K562 (cell line): ENCODE measurements at regions not wholly inside any gene's neighbourhood (a gene's known extent, or its start where the extent isn't known, plus 50 kb on each side); places are given as distances from the start of the nearest gene placed in this dataset.

Experiments
- ATAC-seq: fragments of 200-7000 bp; cut with Tn5 transposase; 3 replicates; pipeline ENCODE4 v1.9.1; 2020; ENCODE audit warnings: moderate library complexity
- BruUV-seq: library from RNA; stranded (reverse); fragments of 400-500 nt; replicated peaks from 2 replicates; lab custom pipeline; 2021; lab: Mats Ljungman, UMichigan
- CTCF ChIA-PET: fragments of 300-600 bp; formaldehyde crosslinking; extraction: SDS; loops from one replicate; lab custom pipeline; 2021; ENCODE audit warnings: low intra/inter-chr PET ratio; lab: Yijun Ruan, JAX
- POLR2A ChIA-PET: fragments of 300-600, 350-650 bp; sonication (Branson Sonifier 250); formaldehyde crosslinking; extraction: SDS; loops from one replicate; lab custom pipeline; 2021; ENCODE audit warnings: antibody characterized with exemption, inconsistent platforms; lab: Yijun Ruan, JAX
- DNase-seq, 4 experiments: peaks; one replicate each; pipeline versions ENCODE4 v3.0.0 to v3.0.0-alpha.2; 2011 to 2018; ENCODE audit warnings: low spot score in 3 of 4, mixed read lengths in 3 of 4; ENCODE audit errors: extremely low read depth in 1 of 4
- FAIRE-seq: peaks from 2 replicates; lab custom pipeline; 2011; peaks lifted over from hg19 to GRCh38; lab: Jason Lieb, UNC
- H2AFZ ChIP-seq: 2 replicates; pipeline ENCODE4 v1.6.0; 2011; ENCODE audit warnings: low read depth, low read length, control low read depth, inconsistent platforms
- H3K27ac ChIP-seq: fragments of 200-600 bp; 3 replicates; pipeline ENCODE4 v1.8.0; 2011; ENCODE audit warnings: low read depth, mild to moderate bottlenecking, control low read depth, inconsistent platforms, low read length, moderate library complexity, mixed read lengths; ENCODE audit errors: extremely low read depth
- H3K27me3 ChIP-seq, 2 experiments: fragments of 300-600 bp in 1 of 2; 2 replicates in 1 of 2; 3 replicates in 1 of 2; pipeline versions ENCODE4 v1.6.0 to v1.8.0; 2011; ENCODE audit warnings: inconsistent platforms in 2 of 2, low read length in 2 of 2, mild to moderate bottlenecking in 1 of 2, mixed read lengths in 1 of 2, moderate library complexity in 1 of 2; ENCODE audit not compliant: control insufficient read depth in 2 of 2, insufficient read depth in 2 of 2
- H3K36me3 ChIP-seq: fragments of 300-600 bp; 3 replicates; pipeline ENCODE4 v1.8.0; 2011; ENCODE audit warnings: mild to moderate bottlenecking, low read length, inconsistent platforms; ENCODE audit not compliant: control insufficient read depth, insufficient read depth
- H3K4me1 ChIP-seq, 2 experiments: fragments of 200-600 bp in 1 of 2; replicated peaks in 1 of 2; 2 replicates in 1 of 2; 3 replicates in 1 of 2; pipeline versions ENCODE4 v1.5.1 to v1.8.0; 2011; ENCODE audit warnings: inconsistent platforms in 2 of 2, low read length in 2 of 2, mild to moderate bottlenecking in 1 of 2, mixed read lengths in 1 of 2, moderate library complexity in 1 of 2; ENCODE audit not compliant: control insufficient read depth in 2 of 2, insufficient read depth in 2 of 2
- H3K4me2 ChIP-seq: 2 replicates; pipeline ENCODE4 v1.6.1; 2011; ENCODE audit warnings: low read length, control low read depth, inconsistent platforms, mixed read lengths; ENCODE audit not compliant: insufficient read depth
- H3K4me3 ChIP-seq: fragments of 200-600 bp; sonication (generic), shearing (Covaris generic); 2 replicates; pipeline ENCODE4 v1.5.1; 2016; ENCODE audit warnings: control low read depth, inconsistent platforms
- H3K79me2 ChIP-seq: fragments of 200-600 bp; 3 replicates; pipeline ENCODE4 v1.8.0; 2011; ENCODE audit warnings: low read length, inconsistent platforms; ENCODE audit not compliant: control insufficient read depth, insufficient read depth
- H3K9ac ChIP-seq, 2 experiments: 2 replicates each; pipeline versions ENCODE4 v1.6.0 to v1.6.1; 2011; ENCODE audit warnings: low read depth in 2 of 2, low read length in 2 of 2, control low read depth in 1 of 2, inconsistent platforms in 1 of 2, mild to moderate bottlenecking in 1 of 2, mixed read lengths in 1 of 2; ENCODE audit not compliant: insufficient read depth in 1 of 2
- H3K9me1 ChIP-seq: one replicate; pipeline ENCODE4 v1.6.0; 2011; ENCODE audit warnings: inconsistent platforms, mild to moderate bottlenecking, low read length, moderate library complexity; ENCODE audit not compliant: control insufficient read depth, insufficient read depth
- H3K9me3 ChIP-seq: replicated peaks from 2 replicates; pipeline ENCODE4 v1.5.1; 2011; ENCODE audit warnings: low read depth, low read length, inconsistent platforms; ENCODE audit not compliant: control insufficient read depth, insufficient read depth
- H4K20me1 ChIP-seq: replicated peaks from 2 replicates; pipeline ENCODE4 v1.6.1; 2011; ENCODE audit warnings: low read length, inconsistent platforms, mixed read lengths; ENCODE audit not compliant: control insufficient read depth, insufficient read depth
- EP300 ChIP-seq: IDR thresholded peaks from 2 replicates; pipeline ENCODE4 v1.6.1; 2012; ENCODE audit warnings: low read length, improper control_type of control experiment
- GATAD2B ChIP-seq: fragments of 450-650 bp; IDR thresholded peaks from 2 replicates; pipeline ENCODE4 v1.6.1; 2017; ENCODE audit warnings: mild to moderate bottlenecking, borderline replicate concordance
- KDM2B ChIP-seq: fragments of 250-450 bp; sonication (Bioruptor Pico); IDR thresholded peaks from 2 replicates; pipeline ENCODE4 v1.8.0; 2021; ENCODE audit warnings: mild to moderate bottlenecking, moderate library complexity
- MCM3 ChIP-seq: fragments of 450-650 bp; IDR thresholded peaks from 2 replicates; pipeline ENCODE4 v1.6.1; 2016
- NBN ChIP-seq: fragments of 450-650 bp; IDR thresholded peaks from 2 replicates; pipeline ENCODE4 v1.6.1; 2016; ENCODE audit warnings: low read depth, mild to moderate bottlenecking
- POLR2A ChIP-seq: fragments of 450-650 bp; conservative IDR thresholded peaks from 2 replicates; pipeline ENCODE4 v1.6.1; 2016
- SOX6 ChIP-seq: fragments of 450-650 bp; IDR thresholded peaks from 2 replicates; pipeline ENCODE4 v1.6.1; 2014; ENCODE audit warnings: mild to moderate bottlenecking
- SRSF1 ChIP-seq: fragments of 200-400 bp; formaldehyde crosslinking; IDR thresholded peaks from 2 replicates; pipeline ENCODE4 v1.6.1; 2017; ENCODE audit warnings: mild to moderate bottlenecking, low read depth, low read length, moderate library complexity
- TCFL5 ChIP-seq: fragments of 250-450 bp; sonication (Bioruptor Pico); conservative IDR thresholded peaks from 2 replicates; pipeline ENCODE4 v1.6.1; 2021; ENCODE audit warnings: mild to moderate bottlenecking, moderate library complexity, matching md5 sums
- ZBED1 ChIP-seq: IDR thresholded peaks from 2 replicates; pipeline ENCODE4 v1.6.1; 2014
- ZNF76 ChIP-seq: fragments of 250-450 bp; sonication (Bioruptor Pico); IDR thresholded peaks from 2 replicates; pipeline ENCODE4 v1.4.0; 2020; ENCODE audit warnings: mild to moderate bottlenecking, moderate library complexity, borderline replicate concordance
- ZSCAN32 ChIP-seq: fragments of 450-650 bp; formaldehyde crosslinking; IDR thresholded peaks from 2 replicates; pipeline ENCODE4 v1.4.0; 2020; ENCODE audit warnings: mild to moderate bottlenecking, moderate library complexity
- WGBS: fragments of 100-300 bp; shearing (Covaris generic); methylation state at CpG from one replicate; pipeline ENCODE4 v1.1.6; 2016; ENCODE audit warnings: low coverage, mixed read lengths; ENCODE audit not compliant: insufficient coverage; ENCODE audit errors: missing lambda C conversion rate; 5-methylcytosine and 5-hydroxymethylcytosine counted together
- in situ Hi-C: fragments of 300-500 bp; cut with MboI; formaldehyde crosslinking; loops from 4 replicates; pipeline ENCODE4 v1.15.0; 2018; ENCODE audit warnings: inconsistent platforms, mixed read lengths
- intact Hi-C: fragments of 100-400 bp; cut with micrococcal nuclease; formaldehyde crosslinking; loops from 2 replicates; pipeline ENCODE4 v1.14.2; 2022
- TF ChIP-seq, protein P1 (sequence below): fragments of 450-650 bp; IDR thresholded peaks from 2 replicates; pipeline ENCODE4 v1.6.1; 2016; ENCODE audit warnings: low read depth, mild to moderate bottlenecking, moderate library complexity

DNA sequence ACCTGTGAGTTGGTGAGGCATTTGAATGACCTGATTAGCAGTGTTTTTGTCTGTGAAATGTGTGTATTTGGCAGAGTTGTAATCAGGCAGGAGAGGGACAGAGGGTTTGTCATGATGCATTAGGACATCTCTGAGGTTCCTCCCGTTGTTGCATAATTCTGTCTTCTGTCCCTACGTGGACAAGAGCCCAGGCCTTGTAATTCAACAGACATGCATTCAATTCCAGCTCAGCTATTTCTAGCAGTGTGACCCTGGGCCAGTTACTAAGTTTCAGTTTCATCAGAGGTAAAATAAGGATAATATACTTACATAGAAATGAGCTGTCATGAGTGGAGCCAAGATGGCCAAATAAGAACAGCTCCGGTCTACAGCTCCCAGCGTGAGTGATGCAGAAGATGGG lies 208.6 kb downstream of the SLC38A4 start:
- Histone ChIP-seq H3K9me3 (no peaks in the 10 kb centered on the region), H3K9ac (no peak overlapping the region), H3K27ac (no peak overlapping the region), H3K4me2 (no peak overlapping the region), H3K79me2 (no peaks in the 10 kb centered on the region), H2AFZ (no peak overlapping the region), H3K27me3 (no peaks in the 10 kb centered on the region), H4K20me1 (no peaks in the 10 kb centered on the region), H3K4me3 (no peak overlapping the region), H3K36me3 (no peaks in the 10 kb centered on the region), H3K9me1 (no peaks in the 10 kb centered on the region), H3K4me1 (no peaks in the 10 kb centered on the region)
- in situ Hi-C loops: no loop called here
- intact Hi-C loops: no loop called here
- DNase-seq: no peak
- FAIRE-seq: no peak
- CTCF ChIA-PET: no interaction called here
- 31% methylated on average over 4 of the region's 4 CpGs for WGBS
- ATAC-seq: no peak
- BruUV-seq: no TSS peak
- POLR2A ChIA-PET: no interaction called here
- TF ChIP-seq ZBED1: no peak
- TF ChIP-seq TCFL5 (CRISPR knock-in tag): no peak
- TF ChIP-seq, protein P1, sequence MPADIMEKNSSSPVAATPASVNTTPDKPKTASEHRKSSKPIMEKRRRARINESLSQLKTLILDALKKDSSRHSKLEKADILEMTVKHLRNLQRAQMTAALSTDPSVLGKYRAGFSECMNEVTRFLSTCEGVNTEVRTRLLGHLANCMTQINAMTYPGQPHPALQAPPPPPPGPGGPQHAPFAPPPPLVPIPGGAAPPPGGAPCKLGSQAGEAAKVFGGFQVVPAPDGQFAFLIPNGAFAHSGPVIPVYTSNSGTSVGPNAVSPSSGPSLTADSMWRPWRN: no peak
- TF ChIP-seq ZSCAN32 (CRISPR knock-in tag): no peak
- TF ChIP-seq ZNF76 (CRISPR knock-in tag): no peak
- TF ChIP-seq KDM2B (CRISPR knock-in tag): no peak
- no peak for TF ChIP-seq SRSF1
- no peak for TF ChIP-seq NBN
- no peak for TF ChIP-seq MCM3
- TF ChIP-seq GATAD2B: no peak
- no peak for TF ChIP-seq POLR2A
- TF ChIP-seq EP300: no peak
- TF ChIP-seq SOX6: no peak
